ENCODE measurements at regions not wholly inside any gene's neighbourhood (a gene's known extent, or its start where the extent isn't known, plus 50 kb on each side); places are given as distances from the start of the nearest gene placed in this dataset.

GRCh38 chr12:131570596-131570995 lies 140.3 kb upstream of the SFSWAP start:
- CTCF ChIA-PET, result no interaction called here

More at GRCh38 chr12:131570596-131570995, 140.3 kb upstream of the SFSWAP start:
- no TSS peak for BruUV-seq (replicated peaks)
- Histone ChIP-seq H3K14ac (replicated peaks; ENCODE audit: low read depth, low read length) (no peak overlapping the region), H2BK120ac (ENCODE audit: low read depth, low read length) (no peak overlapping the region), H3K36me3 (ENCODE audit: control insufficient read depth, insufficient read depth, low read length) (no peaks in the 10 kb centered on the region), H2AFZ (replicated peaks; ENCODE audit: low read length, poor library complexity) (no peak overlapping the region), H3K79me1 (ENCODE audit: low read depth in 1 of 2, low read length in 2 of 2) (no peaks in the 10 kb centered on the region), H3K27me3 (ENCODE audit: control insufficient read depth, insufficient read depth, low read length) (no peaks in the 10 kb centered on the region), H3K56ac (ENCODE audit: extremely low read depth, insufficient read depth, low read length) (no peak overlapping the region), H4K20me1 (ENCODE audit: insufficient read depth, low read length) (no peaks in the 10 kb centered on the region), H2BK5ac (ENCODE audit: low read depth, low read length, poor library complexity, severe bottlenecking) (no peak overlapping the region), H2AK9ac (replicated peaks; ENCODE audit: low read depth, low read length, poor library complexity) (no peak overlapping the region), H3K18ac (ENCODE audit: low read depth, low read length) (no peak overlapping the region), H3K4me1 (ENCODE audit: control insufficient read depth, insufficient read depth, low read length) (no peaks in the 10 kb centered on the region), H4K5ac (ENCODE audit: low read depth, low read length) (no peak overlapping the region), H3K23ac (ENCODE audit: low read depth, low read length) (no peak overlapping the region), H4K8ac (ENCODE audit: low read depth in 2 of 2, low read length in 2 of 2) (no peak overlapping the region), H3K4ac (ENCODE audit: low read depth, low read length) (no peak overlapping the region), H2BK20ac (ENCODE audit: low read depth, low read length) (no peak overlapping the region), H3K9me3 (ENCODE audit: control insufficient read depth, insufficient read depth, low read length) (peaks cover 15% of the 10 kb centered on the region; the same call in 1 of the 2 replicates), H2AK5ac (ENCODE audit: low read depth, low read length) (no peak overlapping the region), H4K91ac (ENCODE audit: insufficient read depth, low read depth, low read length) (no peak overlapping the region), H2BK15ac (ENCODE audit: low read depth, low read length) (no peak overlapping the region), H3K27ac (ENCODE audit: insufficient read depth, low read length) (no peak overlapping the region), H3K9ac (ENCODE audit: low read depth, low read length) (no peak overlapping the region), H3K4me3 (ENCODE audit: insufficient read depth, low read depth, low read length) (no peak overlapping the region), H3K4me2 (ENCODE audit: low read depth, low read length) (no peak overlapping the region), H3K9me1 (ENCODE audit: insufficient read depth, low read length) (no peaks in the 10 kb centered on the region)
- ATAC-seq (ENCODE audit: low read depth) (no peak), DNase-seq (no peak)
- intact Hi-C loops (cut with micrococcal nuclease), result no loop called here
- in situ Hi-C loops (cut with MboI; ENCODE audit: low sequenced_read_pairs), result no loop called here
- WGBS, 2 experiments (ENCODE audit: extremely low coverage in 2 of 2, insufficient read length in 1 of 2), result 61% methylated on average over 4 of the region's 8 CpGs; no CpG with 5 or more reads in 1 of the 2 experiments
- TF ChIP-seq, protein P1, sequence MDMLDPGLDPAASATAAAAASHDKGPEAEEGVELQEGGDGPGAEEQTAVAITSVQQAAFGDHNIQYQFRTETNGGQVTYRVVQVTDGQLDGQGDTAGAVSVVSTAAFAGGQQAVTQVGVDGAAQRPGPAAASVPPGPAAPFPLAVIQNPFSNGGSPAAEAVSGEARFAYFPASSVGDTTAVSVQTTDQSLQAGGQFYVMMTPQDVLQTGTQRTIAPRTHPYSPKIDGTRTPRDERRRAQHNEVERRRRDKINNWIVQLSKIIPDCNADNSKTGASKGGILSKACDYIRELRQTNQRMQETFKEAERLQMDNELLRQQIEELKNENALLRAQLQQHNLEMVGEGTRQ (IDR thresholded peaks at IDR 0.05; ENCODE audit: low read depth, low read length), result no peak
- TF ChIP-seq RAD21 (IDR thresholded peaks at IDR 0.05; ENCODE audit: low read length), result no peak
- no peak for TF ChIP-seq NFE2L2 (IDR thresholded peaks at IDR 0.05; ENCODE audit: low read depth, low read length)
- no peak for TF ChIP-seq POLR2A (IDR thresholded peaks at IDR 0.05; ENCODE audit: low read depth, low read length)
- no peak for TF ChIP-seq CTCF (conservative IDR thresholded peaks at IDR 0.05; ENCODE audit: low read depth, low read length)
- no peak for TF ChIP-seq CEBPB (IDR thresholded peaks at IDR 0.05; ENCODE audit: low read depth, low read length)
- no peak for TF ChIP-seq MXI1 (IDR thresholded peaks at IDR 0.05; ENCODE audit: borderline replicate concordance, low read depth, low read length)
- TF ChIP-seq FOS (IDR thresholded peaks at IDR 0.05; ENCODE audit: low read depth, low read length), result no peak
- TF ChIP-seq SMC3 (IDR thresholded peaks at IDR 0.05; ENCODE audit: low read depth, low read length), result no peak
- TF ChIP-seq MAZ (IDR thresholded peaks at IDR 0.05; ENCODE audit: borderline replicate concordance, low read depth, low read length), result no peak
- no peak for TF ChIP-seq RCOR1 (IDR thresholded peaks at IDR 0.05; ENCODE audit: insufficient replicate concordance, low read length)
- no peak for TF ChIP-seq RFX5 (IDR thresholded peaks at IDR 0.05; ENCODE audit: low read depth, low read length)
- no peak for TF ChIP-seq ELK1 (IDR thresholded peaks at IDR 0.05; ENCODE audit: borderline replicate concordance, low read depth, low read length)
- no peak for TF ChIP-seq MAFK (IDR thresholded peaks at IDR 0.05; ENCODE audit: low read depth, low read length)
- no peak for TF ChIP-seq CHD1 (IDR thresholded peaks at IDR 0.05; ENCODE audit: low read depth, low read length)
- POLR2A ChIA-PET (ENCODE audit: unreplicated experiment), result no interaction called here
- dilution Hi-C loops (cut with HindIII; ENCODE audit: low sequenced_read_pairs, unreplicated experiment), result no loop called here

All from IMR-90 (cell line).